HG03196 (cell line): ENCODE measurements at regions not wholly inside any gene's neighbourhood (a gene's known extent, or its start where the extent isn't known, plus 50 kb on each side); places are given as distances from the start of the nearest gene placed in this dataset.
"Not testable (repeated sequence)": the region's sequence is repeated elsewhere in the genome, so short reads cannot be mapped to it uniquely, and the experiment has no call there.

Source experiments
- ATAC-seq: cut with Tn5 transposase; IDR thresholded peaks from one replicate; pipeline ENCODE4 v1.9.1; 2021; ENCODE audit not compliant: unreplicated experiment

- ATAC-seq: no peak
Observed at GRCh38 chr16:26386096-26386495, 680.6 kb upstream of the C16orf82 start.

- no peak for ATAC-seq
Observed at GRCh38 chr16:26391833-26392232, 674.9 kb upstream of the C16orf82 start.

GRCh38 chr16:26394409-26394808 lies 672.3 kb upstream of the C16orf82 start:
- ATAC-seq: no peak

- no peak for ATAC-seq
Observed at GRCh38 chr16:26395700-26396099, 671.0 kb upstream of the C16orf82 start.

- ATAC-seq: no peak
Observed at GRCh38 chr16:26396511-26397235, 670.1 kb upstream of the C16orf82 start.

GRCh38 chr16:26413780-26414179 lies 652.9 kb upstream of the C16orf82 start:
- no peak for ATAC-seq

GRCh38 chr16:26419458-26419857 lies 647.3 kb upstream of the C16orf82 start:
- not testable (repeated sequence) for ATAC-seq

GRCh38 chr16:26430618-26431017 lies 636.1 kb upstream of the C16orf82 start:
- no peak for ATAC-seq

- ATAC-seq: no peak
Observed at GRCh38 chr16:26433807-26434206, 632.9 kb upstream of the C16orf82 start.

GRCh38 chr16:26441178-26441577 lies 625.5 kb upstream of the C16orf82 start:
- no peak for ATAC-seq

- ATAC-seq: no peak
Observed at GRCh38 chr16:26442321-26442720, 624.4 kb upstream of the C16orf82 start.

- ATAC-seq: no peak
Observed at GRCh38 chr16:26447570-26447969, 619.2 kb upstream of the C16orf82 start.

GRCh38 chr16:26453215-26453614 lies 613.5 kb upstream of the C16orf82 start:
- no peak for ATAC-seq

GRCh38 chr16:26454102-26454501 lies 612.6 kb upstream of the C16orf82 start:
- ATAC-seq: no peak

- ATAC-seq: no peak
Observed at GRCh38 chr16:26456074-26456473, 610.7 kb upstream of the C16orf82 start.

GRCh38 chr16:26457095-26457494 lies 609.6 kb upstream of the C16orf82 start:
- no peak for ATAC-seq

GRCh38 chr16:26457882-26458281 lies 608.8 kb upstream of the C16orf82 start:
- no peak for ATAC-seq

GRCh38 chr16:26464576-26465266 lies 602.0 kb upstream of the C16orf82 start:
- ATAC-seq: no peak

GRCh38 chr16:26474405-26474804 lies 592.3 kb upstream of the C16orf82 start:
- not testable (repeated sequence) for ATAC-seq

GRCh38 chr16:26475596-26475995 lies 591.1 kb upstream of the C16orf82 start:
- ATAC-seq: no peak

- no peak for ATAC-seq
Observed at GRCh38 chr16:26491101-26491670, 575.5 kb upstream of the C16orf82 start.

GRCh38 chr16:26491962-26492361 lies 574.8 kb upstream of the C16orf82 start:
- no peak for ATAC-seq
